RWPE1 (cell line): ENCODE measurements at regions not wholly inside any gene's neighbourhood (a gene's known extent, or its start where the extent isn't known, plus 50 kb on each side); places are given as distances from the start of the nearest gene placed in this dataset.

Experiments
- CTCF ChIA-PET: fragments of 350-600 bp; sonication (Branson Sonifier 250); formaldehyde crosslinking; extraction: SDS; loops from one replicate; lab custom pipeline; 2021; lab: Yijun Ruan, JAX
- POLR2A ChIA-PET: fragments of 400-600 bp; formaldehyde crosslinking; extraction: SDS; loops from one replicate; lab custom pipeline; 2020; ENCODE audit warnings: antibody characterized with exemption; ENCODE audit not compliant: low non-redundant PET; lab: Yijun Ruan, JAX
- DNase-seq: peaks from one replicate; pipeline ENCODE4 v3.0.0; 2012; ENCODE audit warnings: low spot score
- H3K27ac ChIP-seq: fragments of 450-650 bp; 2 replicates; pipeline ENCODE4 v1.5.1; 2017
- CTCF ChIP-seq: fragments of 450-650 bp; conservative IDR thresholded peaks from 2 replicates; pipeline ENCODE4 v1.5.1; 2017; ENCODE audit warnings: low read depth, mild to moderate bottlenecking

DNA sequence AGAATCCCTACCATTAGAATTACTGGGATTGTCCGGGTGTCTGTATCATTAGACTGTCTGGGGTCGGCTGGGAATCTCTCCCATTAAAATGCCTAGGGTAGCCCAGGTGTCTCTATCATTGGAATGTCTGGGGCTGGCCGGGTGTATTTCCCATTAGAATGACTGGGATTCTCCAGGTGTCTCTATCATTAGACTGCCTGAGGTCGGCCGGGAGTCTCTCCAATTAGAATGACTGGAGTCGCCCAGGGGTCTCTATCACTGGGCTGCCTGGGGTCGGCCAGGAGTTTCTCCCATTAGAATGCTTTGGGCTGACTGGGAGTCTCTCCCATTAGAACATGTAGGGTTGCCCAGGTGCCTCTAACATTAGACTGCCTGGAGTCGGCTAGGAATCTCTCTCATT lies 1560.7 kb downstream of the UQCRFS1 start:
- no peak for TF ChIP-seq CTCF
- CTCF ChIA-PET: no interaction called here
- DNase-seq: no peak
- POLR2A ChIA-PET: no interaction called here
- no peak overlapping the region for H3K27ac ChIP-seq

DNA sequence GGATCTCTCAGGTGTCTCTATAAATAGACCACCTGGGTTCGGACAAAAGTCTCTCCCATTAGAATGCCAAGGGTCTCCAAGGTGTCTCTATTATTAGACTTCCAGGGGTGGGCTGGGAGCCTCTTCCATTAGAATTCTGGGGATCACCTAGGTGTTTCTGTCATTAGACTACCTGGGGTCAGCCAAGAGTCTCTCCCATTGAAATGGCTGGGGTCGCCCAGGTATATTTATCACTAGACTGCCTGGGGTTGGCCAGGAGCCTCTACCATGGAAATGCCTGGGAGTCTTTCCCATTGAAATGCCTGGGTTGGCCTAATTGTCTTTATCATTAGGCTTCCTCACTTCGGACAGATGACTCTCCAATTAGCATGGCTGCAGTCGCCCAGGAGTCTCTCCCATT lies 1565.5 kb downstream of the UQCRFS1 start:
- DNase-seq: no peak
- H3K27ac ChIP-seq: no peak overlapping the region
- ChIA-PET POLR2A (no interaction called here), CTCF (no interaction called here)
- TF ChIP-seq CTCF: no peak

GRCh38 chr19:27635401-27635800 lies 1577.5 kb downstream of the UQCRFS1 start:
- DNase-seq: no peak
- POLR2A ChIA-PET: no interaction called here
- CTCF ChIA-PET: no interaction called here
- no peak for TF ChIP-seq CTCF
- H3K27ac ChIP-seq: no peak overlapping the region

DNA sequence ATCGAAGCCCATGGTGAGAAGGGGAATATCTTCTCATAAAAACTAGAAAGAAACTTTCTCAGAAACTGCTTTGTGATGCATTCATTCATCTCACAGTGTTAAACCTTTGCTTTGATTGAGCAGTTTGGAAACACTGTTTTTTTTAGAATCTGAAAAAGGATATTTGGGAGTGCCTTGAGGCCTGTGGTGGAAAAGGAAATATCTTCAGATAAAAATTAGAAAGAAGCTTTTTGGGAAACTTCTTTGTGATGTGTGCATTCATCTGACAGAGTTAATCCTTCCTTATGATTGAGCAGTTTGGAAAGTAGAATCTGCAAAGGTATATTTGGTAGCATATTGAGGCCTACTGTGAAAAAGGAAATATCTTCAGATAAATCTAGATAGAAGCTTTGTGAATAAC lies 1594.9 kb downstream of the UQCRFS1 start:
- CTCF ChIA-PET: no interaction called here
- POLR2A ChIA-PET: no interaction called here

GRCh38 chr19:27580906-27581305 lies 1632.0 kb downstream of the UQCRFS1 start:
- ChIA-PET CTCF (no interaction called here), POLR2A (no interaction called here)
- DNase-seq: no peak
- no peak for TF ChIP-seq CTCF
- H3K27ac ChIP-seq: no peak overlapping the region

More for the DNA sequence above, 1594.9 kb downstream of the UQCRFS1 start:
- no peak overlapping the region for H3K27ac ChIP-seq
- no peak for TF ChIP-seq CTCF
- no peak for DNase-seq
